OCI-LY7 (cell line): ENCODE measurements at regions not wholly inside any gene's neighbourhood (a gene's known extent, or its start where the extent isn't known, plus 50 kb on each side); places are given as distances from the start of the nearest gene placed in this dataset.

ENCODE experiments used
- BruUV-seq: library from RNA; stranded (reverse); fragments of 400-500 nt; replicated peaks from 2 replicates; lab custom pipeline; 2021; lab: Mats Ljungman, UMichigan
- CTCF ChIA-PET: fragments of 300-600 bp; sonication (Branson Sonifier 250); formaldehyde crosslinking; loops from one replicate; lab custom pipeline; 2022; ENCODE audit warnings: antibody characterized with exemption; ENCODE audit not compliant: unreplicated experiment; lab: Charles Lee
- POLR2A ChIA-PET: fragments of 300-600 bp; sonication (Branson Sonifier 250); formaldehyde crosslinking; loops from one replicate; lab custom pipeline; 2022; ENCODE audit warnings: antibody characterized with exemption; lab: Charles Lee
- DNase-seq: peaks from one replicate; pipeline ENCODE4 v3.0.0-alpha.2; 2015; ENCODE audit warnings: low spot score
- H2AFZ ChIP-seq: fragments of 200-600 bp; sonication (generic), shearing (Covaris generic); 2 replicates; pipeline ENCODE4 v1.6.1; 2014; ENCODE audit warnings: mild to moderate bottlenecking, antibody characterized with exemption, low read length, moderate library complexity
- H3K27ac ChIP-seq: fragments of 200-600 bp; sonication (generic); 2 replicates; pipeline ENCODE4 v1.5.1; 2014; ENCODE audit warnings: mixed run types, low read depth, mild to moderate bottlenecking, moderate library complexity, low read length, inconsistent platforms; ENCODE audit not compliant: poor library complexity, severe bottlenecking
- H3K36me3 ChIP-seq: fragments of 200-600 bp; sonication (generic); 2 replicates; pipeline ENCODE4 v1.6.1; 2014; ENCODE audit warnings: mild to moderate bottlenecking, antibody characterized with exemption, low read length, moderate library complexity, mixed read lengths; ENCODE audit not compliant: insufficient read depth
- H3K4me1 ChIP-seq: fragments of 200-600 bp; sonication (generic); 2 replicates; pipeline ENCODE4 v1.5.1; 2014; ENCODE audit warnings: mild to moderate bottlenecking, low read length; ENCODE audit not compliant: insufficient read depth, poor library complexity, severe bottlenecking
- H3K4me2 ChIP-seq: fragments of 200-600 bp; sonication (generic); 2 replicates; pipeline ENCODE4 v1.6.1; 2014; ENCODE audit warnings: mild to moderate bottlenecking, low read length
- H3K4me3 ChIP-seq: fragments of 200-600 bp; sonication (generic); 2 replicates; pipeline ENCODE4 v1.5.1; 2014; ENCODE audit warnings: mild to moderate bottlenecking, low read depth, low read length; ENCODE audit not compliant: poor library complexity, severe bottlenecking
- H3K79me2 ChIP-seq: fragments of 200-600 bp; sonication (generic); 2 replicates; pipeline ENCODE4 v1.6.1; 2016; ENCODE audit warnings: low read depth, mild to moderate bottlenecking, low read length, moderate library complexity, mixed read lengths; ENCODE audit not compliant: insufficient read depth
- H3K9me2 ChIP-seq: fragments of 200-600 bp; sonication (generic); 2 replicates; pipeline ENCODE4 v1.6.1; 2016; ENCODE audit warnings: mild to moderate bottlenecking, low read length, mixed read lengths; ENCODE audit not compliant: insufficient read depth
- H3K9me3 ChIP-seq: fragments of 200-600 bp; sonication (generic); 2 replicates; pipeline ENCODE4 v1.6.1; 2014; ENCODE audit warnings: mild to moderate bottlenecking, mixed run types, low read length, mixed read lengths
- H4K20me1 ChIP-seq: fragments of 200-600 bp; sonication (generic); 2 replicates; pipeline ENCODE4 v1.6.1; 2014; ENCODE audit warnings: mild to moderate bottlenecking, antibody characterized with exemption, low read length, moderate library complexity, mixed read lengths; ENCODE audit not compliant: insufficient read depth
- CTCF ChIP-seq: fragments of 200-600 bp; sonication (generic); conservative IDR thresholded peaks from 2 replicates; pipeline ENCODE4 v1.5.1; 2014; ENCODE audit warnings: mild to moderate bottlenecking, antibody characterized with exemption, low read length, moderate library complexity, mixed read lengths
- EZH2phosphoT487 ChIP-seq: fragments of 200-600 bp; sonication (generic); IDR thresholded peaks from 2 replicates; pipeline ENCODE4 v1.6.1; 2018; ENCODE audit warnings: low read depth, borderline replicate concordance, mild to moderate bottlenecking, mixed run types, antibody characterized with exemption, low read length, moderate library complexity, mixed read lengths
- intact Hi-C: fragments of 100-400 bp; cut with micrococcal nuclease; formaldehyde crosslinking; loops from one replicate; pipeline ENCODE4 v1.10.0; 2022; ENCODE audit not compliant: unreplicated experiment

GRCh38 chr6:112806163-112806865, 459.2 kb downstream of the RFPL4B start:
- POLR2A ChIA-PET = interaction anchor here (0.7 to 0.9 kb wide), 2 partner anchors 17 to 698 kb away, joined by 3 to 4 read pairs; no protein-coding TSS in a partner anchor
- CTCF ChIA-PET = no interaction called here
- H3K36me3 ChIP-seq = no peaks in the 10 kb centered on the region

GRCh38 chr6:112821476-112821875, 474.3 kb downstream of the RFPL4B start:
- H3K79me2 ChIP-seq = no peaks in the 10 kb centered on the region
- no peaks in the 10 kb centered on the region for H3K9me2 ChIP-seq
- H3K4me1 ChIP-seq = no peaks in the 10 kb centered on the region
- DNase-seq = no peak
- H3K4me2 ChIP-seq = no peak overlapping the region
- no TSS peak for BruUV-seq
- no peaks in the 10 kb centered on the region for H3K36me3 ChIP-seq
- H4K20me1 ChIP-seq = no peaks in the 10 kb centered on the region
- intact Hi-C loops = no loop called here
- CTCF ChIA-PET = no interaction called here
- H2AFZ ChIP-seq = no peak overlapping the region
- POLR2A ChIA-PET = interaction anchor here (1.2 kb wide), 1 partner anchor 18 kb away, joined by 6 read pairs; no protein-coding TSS in a partner anchor
- no peak overlapping the region for H3K27ac ChIP-seq
- no peak overlapping the region for H3K4me3 ChIP-seq
- TF ChIP-seq CTCF (no peak), EZH2phosphoT487 (no peak)
- no peaks in the 10 kb centered on the region for H3K9me3 ChIP-seq

More at GRCh38 chr6:112806163-112806865, 459.2 kb downstream of the RFPL4B start:
- no peak for DNase-seq
- H2AFZ ChIP-seq = no peak overlapping the region
- no peaks in the 10 kb centered on the region for H3K9me3 ChIP-seq
- no peak overlapping the region for H3K27ac ChIP-seq
- intact Hi-C loops = no loop called here
- no peak for TF ChIP-seq EZH2phosphoT487
- TF ChIP-seq CTCF = no peak
- no peaks in the 10 kb centered on the region for H4K20me1 ChIP-seq
- no peaks in the 10 kb centered on the region for H3K9me2 ChIP-seq
- no TSS peak for BruUV-seq
- no peaks in the 10 kb centered on the region for H3K4me1 ChIP-seq
- no peak overlapping the region for H3K4me2 ChIP-seq
- no peaks in the 10 kb centered on the region for H3K79me2 ChIP-seq
- no peak overlapping the region for H3K4me3 ChIP-seq

GRCh38 chr6:112822769-112823168, 475.6 kb downstream of the RFPL4B start:
- H3K4me2 ChIP-seq = no peak overlapping the region
- POLR2A ChIA-PET = no interaction called here
- H3K27ac ChIP-seq = no peak overlapping the region
- TF ChIP-seq CTCF (no peak), EZH2phosphoT487 (no peak)
- H3K9me3 ChIP-seq = no peaks in the 10 kb centered on the region
- peaks cover 8% of the 10 kb centered on the region for H3K4me1 ChIP-seq
- no peaks in the 10 kb centered on the region for H3K9me2 ChIP-seq
- H4K20me1 ChIP-seq = no peaks in the 10 kb centered on the region
- DNase-seq = no peak
- CTCF ChIA-PET = no interaction called here
- H3K79me2 ChIP-seq = no peaks in the 10 kb centered on the region
- intact Hi-C loops = no loop called here
- no peak overlapping the region for H3K4me3 ChIP-seq
- no peaks in the 10 kb centered on the region for H3K36me3 ChIP-seq
- H2AFZ ChIP-seq = no peak overlapping the region
- BruUV-seq = no TSS peak
